Right atrium auricular region (tissue), 2 donors: ENCODE measurements at regions not wholly inside any gene's neighbourhood (a gene's known extent, or its start where the extent isn't known, plus 50 kb on each side); places are given as distances from the start of the nearest gene placed in this dataset.

Experiments
- DNase-seq: peaks from one replicate; pipeline ENCODE4 v3.0.0-alpha.2; 2019; ENCODE audit warnings: low spot score
- H3K27ac ChIP-seq, 2 donors: fragments of 200-600 bp; sonication (generic); 1 replicate in 1 of 2; 2 replicates in 1 of 2; pipeline ENCODE4 v1.5.1; 2016 to 2019
- H3K27me3 ChIP-seq, 2 donors: fragments of 200-600 bp; sonication (generic); one replicate each; pipeline versions ENCODE4 v1.5.1 to v1.6.0; 2017 to 2019
- H3K36me3 ChIP-seq: fragments of 200-600 bp; sonication (generic); one replicate; pipeline ENCODE4 v1.5.1; 2016
- H3K4me1 ChIP-seq, 2 donors: fragments of 200-600 bp; sonication (generic); one replicate each; pipeline versions ENCODE4 v1.5.1 to v1.6.0; 2017 to 2019
- H3K4me3 ChIP-seq, 2 donors: fragments of 200-600 bp; sonication (generic); 1 replicate in 1 of 2; 2 replicates in 1 of 2; pipeline ENCODE4 v1.5.1; 2017 to 2019; ENCODE audit warnings: mild to moderate bottlenecking in 1 of 2, moderate library complexity in 1 of 2
- H3K9me3 ChIP-seq, 2 donors: fragments of 200-600 bp; sonication (generic); one replicate each; pipeline ENCODE4 v1.5.1; 2019
- TF ChIP-seq, protein P1 (sequence below), 2 donors: fragments of 200-600 bp; sonication (generic); IDR thresholded peaks; one replicate each; pipeline ENCODE4 v1.5.1; 2019; ENCODE audit warnings: antibody characterized with exemption in 2 of 2

DNA sequence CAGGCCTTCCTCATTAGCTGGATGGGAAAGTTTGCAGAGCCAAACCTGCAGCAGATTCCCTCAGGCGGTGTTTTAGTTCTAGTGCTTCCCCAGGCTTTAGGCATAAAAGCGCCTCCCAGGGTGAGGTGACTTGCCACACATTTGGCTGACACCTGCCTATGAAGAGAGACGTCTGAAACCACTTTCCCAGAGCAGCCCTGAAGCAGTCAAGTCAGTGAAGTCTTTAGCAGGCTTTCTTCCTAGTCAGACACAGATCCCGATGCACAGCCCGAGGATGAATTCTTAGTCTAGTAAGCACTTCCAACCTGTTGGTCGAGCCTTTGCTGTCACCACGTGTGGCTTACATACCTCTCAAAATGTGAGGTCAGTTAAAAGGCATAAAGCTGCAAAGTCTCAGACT lies 484.1 kb downstream of the SMARCA1 start:
- Histone ChIP-seq H3K4me1 (no peaks in the 10 kb centered on the region), H3K27ac (no peak overlapping the region), H3K4me3 (no peak overlapping the region), H3K9me3 (no peaks in the 10 kb centered on the region), H3K36me3 (no peaks in the 10 kb centered on the region), H3K27me3 (no peaks in the 10 kb centered on the region)
- DNase-seq, result no peak
- TF ChIP-seq, protein P1, sequence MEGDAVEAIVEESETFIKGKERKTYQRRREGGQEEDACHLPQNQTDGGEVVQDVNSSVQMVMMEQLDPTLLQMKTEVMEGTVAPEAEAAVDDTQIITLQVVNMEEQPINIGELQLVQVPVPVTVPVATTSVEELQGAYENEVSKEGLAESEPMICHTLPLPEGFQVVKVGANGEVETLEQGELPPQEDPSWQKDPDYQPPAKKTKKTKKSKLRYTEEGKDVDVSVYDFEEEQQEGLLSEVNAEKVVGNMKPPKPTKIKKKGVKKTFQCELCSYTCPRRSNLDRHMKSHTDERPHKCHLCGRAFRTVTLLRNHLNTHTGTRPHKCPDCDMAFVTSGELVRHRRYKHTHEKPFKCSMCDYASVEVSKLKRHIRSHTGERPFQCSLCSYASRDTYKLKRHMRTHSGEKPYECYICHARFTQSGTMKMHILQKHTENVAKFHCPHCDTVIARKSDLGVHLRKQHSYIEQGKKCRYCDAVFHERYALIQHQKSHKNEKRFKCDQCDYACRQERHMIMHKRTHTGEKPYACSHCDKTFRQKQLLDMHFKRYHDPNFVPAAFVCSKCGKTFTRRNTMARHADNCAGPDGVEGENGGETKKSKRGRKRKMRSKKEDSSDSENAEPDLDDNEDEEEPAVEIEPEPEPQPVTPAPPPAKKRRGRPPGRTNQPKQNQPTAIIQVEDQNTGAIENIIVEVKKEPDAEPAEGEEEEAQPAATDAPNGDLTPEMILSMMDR (IDR thresholded peaks at IDR 0.05), result no peak

- no peaks in the 10 kb centered on the region for H3K9me3 ChIP-seq
- no peak for DNase-seq
Measured at GRCh38 chrX:129037389-129037788, 485.9 kb downstream of the SMARCA1 start.

GRCh38 chrX:129035180-129035579 lies 488.1 kb downstream of the SMARCA1 start:
- Histone ChIP-seq H3K36me3 (no peaks in the 10 kb centered on the region), H3K27ac (no peak overlapping the region), H3K9me3 (no peaks in the 10 kb centered on the region), H3K4me3 (no peak overlapping the region), H3K4me1 (no peaks in the 10 kb centered on the region), H3K27me3 (no peaks in the 10 kb centered on the region)
- no peak for DNase-seq
- TF ChIP-seq, protein P1 (IDR thresholded peaks at IDR 0.05), result no peak

More at GRCh38 chrX:129037389-129037788, 485.9 kb downstream of the SMARCA1 start:
- H3K27me3 ChIP-seq, result no peaks in the 10 kb centered on the region
- no peaks in the 10 kb centered on the region for H3K36me3 ChIP-seq
- no peak overlapping the region for H3K27ac ChIP-seq
- no peak overlapping the region for H3K4me3 ChIP-seq
- TF ChIP-seq, protein P1 (IDR thresholded peaks at IDR 0.05), result no peak
- no peaks in the 10 kb centered on the region for H3K4me1 ChIP-seq

- Histone ChIP-seq H3K27me3 (no peaks in the 10 kb centered on the region), H3K4me3 (no peak overlapping the region), H3K27ac (no peak overlapping the region), H3K4me1 (no peaks in the 10 kb centered on the region), H3K9me3 (no peaks in the 10 kb centered on the region), H3K36me3 (no peaks in the 10 kb centered on the region)
- DNase-seq, result no peak
- TF ChIP-seq, protein P1 (IDR thresholded peaks at IDR 0.05), result no peak
Measured at GRCh38 chrX:129034196-129034595, 489.1 kb downstream of the SMARCA1 start.

DNA sequence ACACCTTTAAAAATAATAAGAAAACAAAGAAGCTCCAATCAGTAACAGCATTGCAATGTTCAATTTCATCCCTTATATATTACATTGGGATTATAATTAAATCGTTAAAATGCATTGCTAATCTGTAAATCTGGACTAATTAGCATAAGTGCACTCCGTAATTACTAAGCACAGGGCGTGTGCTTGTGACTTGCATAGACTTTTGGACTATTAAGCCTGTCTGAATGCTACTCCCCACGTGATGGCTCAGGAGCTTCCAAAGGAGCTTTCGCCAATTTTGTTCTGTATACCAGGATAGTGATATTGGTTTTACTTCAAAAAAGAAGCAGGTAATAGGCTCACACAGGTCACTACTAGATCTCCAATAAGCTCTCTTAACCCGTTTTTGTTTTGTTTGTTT lies 497.1 kb downstream of the SMARCA1 start:
- no peaks in the 10 kb centered on the region for H3K4me1 ChIP-seq
- no peak overlapping the region for H3K27ac ChIP-seq
- H3K9me3 ChIP-seq, result peaks cover 0 to 10% of the 10 kb centered on the region in 2 donors
- TF ChIP-seq, protein P1 (IDR thresholded peaks at IDR 0.05), result no peak
- DNase-seq, result no peak
- H3K27me3 ChIP-seq, result no peaks in the 10 kb centered on the region
- no peaks in the 10 kb centered on the region for H3K36me3 ChIP-seq
- no peak overlapping the region for H3K4me3 ChIP-seq

DNA sequence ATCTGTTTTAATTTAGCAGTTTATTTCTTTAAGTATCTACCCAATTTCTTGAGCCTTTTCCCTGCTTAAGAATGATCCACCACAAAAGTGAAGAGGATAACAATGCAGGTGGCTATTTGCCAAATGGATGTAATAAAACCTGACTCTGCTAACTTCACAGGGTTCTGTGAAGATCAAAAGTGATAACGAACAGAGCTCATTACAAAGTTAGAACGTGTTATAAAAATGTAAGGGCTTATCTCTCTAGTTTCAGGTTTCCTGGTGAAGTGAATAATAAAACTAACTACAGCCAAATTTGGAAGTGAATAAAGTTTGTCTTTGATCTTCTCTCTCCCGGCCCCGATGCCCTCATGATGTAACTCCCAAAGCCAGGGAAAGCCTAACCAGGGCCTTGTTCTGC lies 497.9 kb downstream of the SMARCA1 start:
- Histone ChIP-seq H3K4me3 (no peak overlapping the region), H3K27me3 (no peaks in the 10 kb centered on the region), H3K4me1 (no peaks in the 10 kb centered on the region), H3K36me3 (no peaks in the 10 kb centered on the region), H3K27ac (no peak overlapping the region), H3K9me3 (peaks cover 0 to 10% of the 10 kb centered on the region in 2 donors)
- TF ChIP-seq, protein P1 (IDR thresholded peaks at IDR 0.05), result no peak
- no peak for DNase-seq
